Thyroid gland (tissue), 4 donors: ENCODE measurements at regions not wholly inside any gene's neighbourhood (a gene's known extent, or its start where the extent isn't known, plus 50 kb on each side); places are given as distances from the start of the nearest gene placed in this dataset.

ENCODE experiments used
- CTCF ChIP-seq, 6 experiments: fragments of 200-600 bp in 3 of 6; fragments of 450-650 bp in 3 of 6; sonication (generic) in 3 of 6; IDR thresholded peaks; one replicate each; pipeline ENCODE4 v1.5.1; 2016 to 2019; ENCODE audit warnings: antibody characterized with exemption in 6 of 6, mild to moderate bottlenecking in 2 of 6, inconsistent platforms in 1 of 6, moderate library complexity in 1 of 6
- POLR2A ChIP-seq, 2 donors: fragments of 450-650 bp; IDR thresholded peaks; one replicate each; pipeline ENCODE4 v1.6.1; 2017; ENCODE audit warnings: antibody characterized with exemption in 2 of 2, mild to moderate bottlenecking in 2 of 2, moderate library complexity in 1 of 2

GRCh38 chr16:54430491-54431030 is 144.0 kb upstream of the IRX3 start:
- TF ChIP-seq CTCF (IDR thresholded peaks at IDR 0.05) (no peak), POLR2A (IDR thresholded peaks at IDR 0.05) (no peak)
